BLaER1 treated with 17β-estradiol and CSF1 and Interleukin-3, amounts not matched to agents 10 nM and 100 nM (cell line): ENCODE measurements at regions not wholly inside any gene's neighbourhood (a gene's known extent, or its start where the extent isn't known, plus 50 kb on each side); places are given as distances from the start of the nearest gene placed in this dataset.

Experiments
- H3K27ac ChIP-seq, 11 experiments: shearing (Covaris generic); formaldehyde crosslinking; 2 replicates each; pipeline ENCODE4 v1.8.1; 2022
- H3K27me3 ChIP-seq, 11 experiments: shearing (Covaris generic); formaldehyde crosslinking; 2 replicates each; pipeline ENCODE4 v1.8.1; 2022
- H3K36me3 ChIP-seq, 11 experiments: shearing (Covaris generic); formaldehyde crosslinking; 2 replicates each; pipeline ENCODE4 v1.8.1; 2022
- H3K4me1 ChIP-seq, 10 experiments: shearing (Covaris generic); formaldehyde crosslinking; 2 replicates each; pipeline ENCODE4 v1.8.1; 2022
- H3K4me2 ChIP-seq, 11 experiments: shearing (Covaris generic); formaldehyde crosslinking; 2 replicates each; pipeline ENCODE4 v1.8.1; 2022
- H3K4me3 ChIP-seq, 10 experiments: shearing (Covaris generic); formaldehyde crosslinking; 2 replicates each; pipeline ENCODE4 v1.8.1; 2022
- H3K9ac ChIP-seq, 11 experiments: shearing (Covaris generic); formaldehyde crosslinking; 2 replicates each; pipeline ENCODE4 v1.8.1; 2022
- H3K9me3 ChIP-seq, 11 experiments: shearing (Covaris generic); formaldehyde crosslinking; replicated peaks in 1 of 11; 2 replicates each; pipeline ENCODE4 v1.8.1; 2022
- H4K20me1 ChIP-seq, 11 experiments: shearing (Covaris generic); formaldehyde crosslinking; 2 replicates each; pipeline ENCODE4 v1.8.1; 2022
- Cebpa-rat ChIP-seq, 11 experiments: shearing (Covaris generic); IDR thresholded peaks; 2 replicates each; pipeline ENCODE4 v1.8.1; 2022

DNA sequence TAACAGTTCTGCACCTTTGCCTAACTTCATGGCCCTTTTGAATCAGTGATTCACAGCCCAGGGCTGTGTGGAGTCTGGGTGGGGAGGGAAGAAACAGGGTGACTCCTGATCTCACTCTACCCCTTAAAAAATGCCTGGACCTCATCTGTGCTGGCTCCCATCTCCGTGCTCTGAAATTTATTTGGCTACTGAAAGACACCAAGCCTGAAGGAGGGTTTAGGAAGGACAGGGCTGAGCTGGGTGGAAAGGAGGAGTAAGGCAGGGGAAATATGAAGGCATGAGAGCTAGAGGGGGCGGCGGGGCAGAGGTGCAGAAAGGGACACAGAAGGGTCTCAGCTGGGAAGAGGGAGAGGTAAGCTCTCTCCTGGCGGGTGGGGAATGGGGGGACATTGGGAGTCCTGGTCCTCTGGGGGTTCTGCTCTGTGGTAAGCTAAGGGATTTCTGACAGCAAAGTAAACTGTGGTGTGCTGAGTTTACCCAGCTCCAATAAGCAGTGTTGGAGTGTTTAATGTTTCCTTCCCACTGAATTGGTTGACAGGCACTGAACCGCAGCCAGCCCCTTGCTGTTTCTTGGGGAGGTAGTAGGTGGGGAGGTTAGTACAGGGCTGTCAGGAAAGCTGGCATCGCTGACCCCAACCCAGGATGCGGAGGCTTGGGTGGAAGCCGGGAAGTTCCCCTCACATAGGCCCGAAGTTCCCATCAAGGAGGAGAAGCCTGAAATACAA is 71.1 kb downstream of the RPUSD4 start:
- H3K4me3 ChIP-seq = no peak overlapping the region
- H3K4me2 ChIP-seq = peak overlapping the region in 8 of 11 experiments; percentile 2 to 48 (median 28); a peak in 12 of 22 replicates
- peaks cover 0 to 24% (median 12%) of the 10 kb centered on the region in 10 experiments; a peak in 12 of 20 replicates for H3K4me1 ChIP-seq
- peaks cover 0 to 8% (median 0%) of the 10 kb centered on the region in 11 experiments; a peak in 6 of 22 replicates for H3K36me3 ChIP-seq
- H3K9me3 ChIP-seq = no peaks in the 10 kb centered on the region
- no peaks in the 10 kb centered on the region for H4K20me1 ChIP-seq
- no peak overlapping the region for H3K9ac ChIP-seq
- TF ChIP-seq Cebpa-rat (IDR thresholded peaks at IDR 0.05) = no peak
- no peaks in the 10 kb centered on the region for H3K27me3 ChIP-seq
- H3K27ac ChIP-seq = no peak overlapping the region

DNA sequence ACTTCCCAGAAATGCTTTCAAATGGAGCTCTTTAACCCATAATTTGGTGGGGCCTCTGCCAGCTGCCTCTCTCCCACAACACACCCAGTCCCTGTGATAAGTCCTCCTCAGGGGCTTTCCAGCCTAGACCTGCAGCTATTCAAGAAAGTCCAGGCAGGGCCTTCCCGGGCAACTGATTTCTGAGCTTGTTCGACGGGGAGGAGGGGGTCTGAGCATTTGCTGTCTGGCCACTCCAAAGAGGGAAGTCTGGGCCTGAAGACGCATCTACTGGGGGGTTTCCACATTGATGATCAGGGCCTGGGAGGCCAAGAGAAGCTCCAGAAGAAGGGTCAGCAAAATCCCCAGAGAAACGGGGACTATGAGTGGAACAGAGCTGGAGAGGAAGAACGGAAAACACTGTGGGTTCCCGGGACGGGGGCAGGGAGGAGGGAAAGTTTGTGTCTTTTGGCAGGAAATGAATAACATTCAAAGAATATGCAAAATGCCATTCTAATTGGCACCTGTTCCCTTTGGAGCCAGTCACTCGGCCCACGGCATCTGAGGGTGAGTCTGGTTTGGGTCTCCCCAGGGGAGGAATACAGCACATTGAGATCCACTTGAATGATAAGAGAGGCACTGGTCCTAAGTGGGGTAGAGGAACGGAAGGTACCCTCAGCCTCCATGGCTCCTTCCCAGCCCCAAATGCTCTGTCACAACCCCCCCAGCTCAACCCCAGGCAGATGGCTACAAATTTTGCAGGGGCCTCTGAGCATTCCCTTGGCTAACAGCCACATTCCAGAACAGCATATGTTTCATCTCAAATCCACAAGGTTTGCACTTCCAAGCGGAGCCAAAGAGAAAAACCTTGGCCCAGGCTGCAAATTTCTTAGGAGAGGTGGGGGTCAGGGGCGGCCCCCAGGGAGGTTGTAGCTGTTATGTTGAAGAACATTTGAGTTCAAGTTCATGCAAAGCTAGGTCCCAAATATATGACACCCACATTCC is 72.0 kb downstream of the RPUSD4 start:
- Histone ChIP-seq H3K4me2 (peak overlapping the region in 1 of 11 experiments; percentile 22; a peak in 1 of 22 replicates), H3K4me1 (peaks cover 0 to 24% (median 12%) of the 10 kb centered on the region in 10 experiments; a peak in 12 of 20 replicates), H4K20me1 (no peaks in the 10 kb centered on the region), H3K27me3 (no peaks in the 10 kb centered on the region), H3K9me3 (no peaks in the 10 kb centered on the region), H3K36me3 (peaks cover 0 to 8% (median 0%) of the 10 kb centered on the region in 11 experiments; a peak in 6 of 22 replicates), H3K9ac (no peak overlapping the region), H3K4me3 (no peak overlapping the region), H3K27ac (no peak overlapping the region)
- TF ChIP-seq Cebpa-rat (IDR thresholded peaks at IDR 0.05) = no peak

DNA sequence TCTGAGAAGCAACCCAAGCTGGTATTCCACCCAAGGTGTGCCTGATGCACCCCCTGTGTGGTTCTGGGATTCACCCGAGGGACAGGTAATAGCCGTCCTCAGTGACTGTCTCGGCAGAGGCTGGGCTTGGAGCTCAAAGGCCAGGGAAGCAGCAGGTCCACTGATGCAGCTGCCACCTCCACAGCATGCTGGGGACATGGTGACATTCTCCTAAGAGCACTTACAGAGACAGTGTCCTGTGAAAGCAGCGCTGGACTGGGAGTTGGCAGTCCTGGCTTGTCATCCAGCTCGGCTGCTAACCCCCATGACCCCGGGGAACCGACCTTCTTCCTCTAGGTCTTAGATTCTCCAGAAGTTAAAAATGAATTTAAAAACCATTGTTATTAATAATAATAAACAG is 72.8 kb downstream of the RPUSD4 start:
- H3K4me1 ChIP-seq = peaks cover 0 to 24% (median 12%) of the 10 kb centered on the region in 10 experiments; a peak in 12 of 20 replicates

DNA sequence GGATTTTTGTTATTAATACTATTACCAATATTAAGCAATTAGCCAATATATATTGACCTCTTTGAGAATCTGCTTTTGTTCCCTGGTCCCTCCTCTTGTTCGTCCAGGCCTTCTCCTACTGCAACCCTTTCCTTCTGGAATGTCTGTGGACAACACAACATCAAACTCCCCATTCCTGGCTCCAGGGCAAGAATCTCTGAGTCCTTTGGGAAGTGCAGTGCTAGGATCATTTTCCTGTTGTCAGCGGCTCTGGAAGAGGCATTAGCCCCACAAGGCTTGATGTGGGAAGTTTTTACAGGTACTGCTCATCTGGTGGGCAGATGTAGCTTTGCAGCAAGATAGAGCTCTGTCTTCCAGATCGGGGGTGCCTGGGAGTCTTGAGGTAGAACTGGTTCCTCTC is 74.3 kb downstream of the RPUSD4 start:
- Histone ChIP-seq H4K20me1 (no peaks in the 10 kb centered on the region), H3K4me1 (peaks cover 0 to 24% (median 12%) of the 10 kb centered on the region in 10 experiments; a peak in 12 of 20 replicates), H3K36me3 (peaks cover 0 to 8% (median 0%) of the 10 kb centered on the region in 11 experiments; a peak in 5 of 22 replicates), H3K4me2 (no peak overlapping the region), H3K4me3 (no peak overlapping the region), H3K27me3 (no peaks in the 10 kb centered on the region), H3K27ac (no peak overlapping the region), H3K9ac (no peak overlapping the region), H3K9me3 (no peaks in the 10 kb centered on the region)
- TF ChIP-seq Cebpa-rat (IDR thresholded peaks at IDR 0.05) = no peak

More for the DNA sequence above, 72.8 kb downstream of the RPUSD4 start:
- Histone ChIP-seq H4K20me1 (no peaks in the 10 kb centered on the region), H3K36me3 (peaks cover 0 to 8% (median 0%) of the 10 kb centered on the region in 11 experiments; a peak in 5 of 22 replicates), H3K4me3 (no peak overlapping the region), H3K9me3 (no peaks in the 10 kb centered on the region), H3K27me3 (no peaks in the 10 kb centered on the region), H3K4me2 (no peak overlapping the region), H3K9ac (no peak overlapping the region), H3K27ac (no peak overlapping the region)
- no peak for TF ChIP-seq Cebpa-rat (IDR thresholded peaks at IDR 0.05)

DNA sequence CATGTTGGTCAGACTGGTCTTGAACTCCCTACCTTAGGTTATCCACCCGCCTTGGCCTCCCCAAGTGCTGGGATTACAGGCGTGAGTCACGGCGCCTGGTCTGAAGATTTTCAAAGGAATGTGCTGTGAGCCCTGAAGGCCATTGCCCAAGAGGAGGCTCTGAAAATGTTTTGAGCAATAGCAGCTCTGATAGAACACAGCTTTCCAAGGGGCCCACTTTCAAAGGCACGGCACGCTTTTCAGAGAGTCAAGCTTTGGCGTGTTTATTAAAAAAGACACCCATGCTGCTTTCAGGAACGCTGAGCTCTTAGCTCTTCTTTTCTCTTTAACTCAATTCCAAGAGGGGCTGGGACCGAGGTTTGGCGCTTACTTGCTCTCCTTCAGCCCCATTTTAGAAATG is 73.8 kb upstream of the CDON start:
- TF ChIP-seq Cebpa-rat (IDR thresholded peaks at IDR 0.05) = no peak
- Histone ChIP-seq H3K27me3 (no peaks in the 10 kb centered on the region), H4K20me1 (no peaks in the 10 kb centered on the region), H3K4me3 (no peak overlapping the region), H3K9me3 (no peaks in the 10 kb centered on the region), H3K4me2 (no peak overlapping the region), H3K9ac (no peak overlapping the region), H3K4me1 (peaks cover 0 to 20% (median 11%) of the 10 kb centered on the region in 10 experiments; a peak in 12 of 20 replicates), H3K27ac (no peak overlapping the region), H3K36me3 (peaks cover 0 to 8% (median 0%) of the 10 kb centered on the region in 11 experiments; a peak in 5 of 22 replicates)

DNA sequence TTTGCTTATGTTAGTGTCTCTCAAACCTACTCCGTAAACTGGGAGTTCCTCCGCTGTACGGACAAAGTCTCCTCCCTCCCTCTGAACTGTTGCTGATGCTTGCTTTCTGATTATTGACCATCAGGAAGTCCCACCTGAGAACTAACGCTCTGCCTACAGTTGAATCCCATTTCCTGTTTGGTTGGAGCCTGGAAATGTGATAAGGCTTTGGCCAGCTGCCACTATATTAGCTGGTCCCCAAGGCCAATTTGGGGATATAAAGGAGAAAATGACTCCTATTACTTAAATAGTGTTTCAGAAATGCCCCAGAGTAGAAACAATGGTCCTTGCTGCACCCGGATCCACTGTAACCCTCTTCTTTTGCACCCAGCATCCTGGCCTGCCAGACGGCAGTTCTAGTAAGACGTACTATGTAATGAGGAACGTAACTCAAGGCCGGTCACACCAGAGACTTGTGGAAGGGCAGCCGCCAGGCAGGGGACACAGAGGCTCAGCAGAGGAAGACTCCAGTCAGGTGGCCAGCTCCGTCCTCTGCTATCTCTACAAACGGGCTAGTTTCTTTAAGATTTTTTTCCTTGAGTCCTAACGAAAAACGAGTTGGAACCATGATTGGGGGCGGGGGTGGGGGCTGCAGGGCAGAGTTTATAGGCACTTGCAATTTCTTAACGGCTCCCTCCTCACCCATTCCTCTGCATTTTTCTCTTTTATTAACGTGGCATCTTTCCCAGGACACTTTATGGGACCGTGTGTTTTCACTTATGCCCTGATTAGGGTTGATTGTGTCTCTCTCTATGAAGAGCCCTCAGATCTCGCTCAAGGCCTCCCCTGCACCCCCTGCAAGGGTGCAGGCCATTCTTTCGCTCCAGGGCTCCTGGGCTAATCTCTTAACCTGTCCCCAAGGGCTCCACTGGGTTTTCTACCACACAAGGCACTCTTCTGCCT is 72.8 kb upstream of the CDON start:
- no peak overlapping the region for H3K27ac ChIP-seq
- no peak for TF ChIP-seq Cebpa-rat (IDR thresholded peaks at IDR 0.05)
- no peak overlapping the region for H3K9ac ChIP-seq

DNA sequence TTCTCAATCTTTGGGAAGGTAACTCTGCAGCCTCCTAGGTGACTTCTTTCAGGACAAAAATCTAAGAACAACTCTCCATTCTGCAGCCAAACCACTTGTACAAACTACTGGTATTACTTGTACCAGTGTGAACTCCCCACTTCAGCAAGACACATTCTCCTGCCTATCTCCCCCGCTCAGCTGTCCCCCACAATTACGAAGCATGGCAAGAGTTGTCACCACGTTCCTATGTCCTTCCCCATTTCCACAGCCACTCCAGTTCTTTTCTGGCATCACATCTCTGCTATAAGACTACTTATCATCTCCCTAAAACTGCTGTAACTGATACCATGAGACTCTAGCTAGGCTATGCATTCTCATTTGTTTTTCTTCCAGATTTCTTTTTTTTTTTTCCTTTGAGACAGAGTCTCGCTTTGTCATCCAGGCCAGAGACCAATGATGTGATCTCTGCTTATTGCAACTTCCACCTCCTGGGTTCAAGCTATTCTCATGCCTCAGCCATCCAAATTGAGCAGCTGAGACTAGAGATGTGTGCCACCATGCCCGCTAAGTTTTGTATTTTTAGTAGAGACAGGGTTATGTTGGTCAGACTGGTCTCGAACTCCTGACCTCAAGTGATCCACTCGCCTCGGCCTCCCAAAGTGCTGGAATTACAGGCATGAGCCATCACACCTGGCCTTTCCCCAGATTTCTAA is 71.9 kb upstream of the CDON start:
- Histone ChIP-seq H3K9me3 (no peaks in the 10 kb centered on the region), H3K36me3 (peaks cover 0 to 8% (median 0%) of the 10 kb centered on the region in 11 experiments; a peak in 5 of 22 replicates), H3K9ac (no peak overlapping the region), H4K20me1 (no peaks in the 10 kb centered on the region), H3K27ac (no peak overlapping the region), H3K27me3 (no peaks in the 10 kb centered on the region), H3K4me2 (no peak overlapping the region), H3K4me3 (no peak overlapping the region), H3K4me1 (peaks cover 0 to 3% (median 0%) of the 10 kb centered on the region in 10 experiments; a peak in 1 of 20 replicates)
- TF ChIP-seq Cebpa-rat (IDR thresholded peaks at IDR 0.05) = no peak

More for the DNA sequence above, 72.8 kb upstream of the CDON start:
- Histone ChIP-seq H3K9me3 (no peaks in the 10 kb centered on the region), H3K4me3 (no peak overlapping the region), H3K4me2 (no peak overlapping the region), H4K20me1 (no peaks in the 10 kb centered on the region), H3K27me3 (no peaks in the 10 kb centered on the region), H3K36me3 (peaks cover 0 to 8% (median 0%) of the 10 kb centered on the region in 11 experiments; a peak in 5 of 22 replicates), H3K4me1 (peaks cover 0 to 10% (median under 1%) of the 10 kb centered on the region in 10 experiments; a peak in 12 of 20 replicates)

DNA sequence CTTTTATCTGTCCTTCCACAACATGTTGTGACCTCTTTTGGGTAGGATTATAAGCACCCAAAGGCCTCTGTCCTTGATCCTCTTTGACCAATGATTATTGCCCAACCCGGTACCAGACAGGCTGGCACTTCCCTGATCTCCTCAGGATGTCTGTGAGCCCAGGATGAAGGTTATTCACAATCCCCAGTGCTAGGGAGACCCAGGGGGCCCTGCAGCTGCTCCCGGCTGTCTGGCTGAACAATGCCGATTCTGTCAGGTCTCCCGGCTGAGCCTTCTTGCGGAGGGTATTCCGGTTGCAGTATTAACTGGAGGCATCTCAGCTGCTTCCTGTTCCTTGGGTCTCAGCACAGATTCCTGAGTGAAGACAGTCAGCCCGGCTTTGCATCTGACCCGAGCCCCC is 71.2 kb upstream of the CDON start:
- H3K9ac ChIP-seq = no peak overlapping the region
- no peaks in the 10 kb centered on the region for H3K4me1 ChIP-seq
- H3K4me3 ChIP-seq = no peak overlapping the region
- no peak overlapping the region for H3K27ac ChIP-seq
- peaks cover 0 to 5% (median 0%) of the 10 kb centered on the region in 11 experiments; a peak in 4 of 22 replicates for H3K36me3 ChIP-seq
- TF ChIP-seq Cebpa-rat (IDR thresholded peaks at IDR 0.05) = no peak
- H3K9me3 ChIP-seq = no peaks in the 10 kb centered on the region
- H3K4me2 ChIP-seq = no peak overlapping the region
- H3K27me3 ChIP-seq = no peaks in the 10 kb centered on the region
- H4K20me1 ChIP-seq = no peaks in the 10 kb centered on the region
